NAMALWA (cell line): ENCODE measurements at regions not wholly inside any gene's neighbourhood (a gene's known extent, or its start where the extent isn't known, plus 50 kb on each side); places are given as distances from the start of the nearest gene placed in this dataset.
"Not testable (repeated sequence)": the region's sequence is repeated elsewhere in the genome, so short reads cannot be mapped to it uniquely, and the experiment has no call there.

Experiments used
- DNase-seq: peaks from one replicate; pipeline ENCODE4 v3.0.0-alpha.2; 2015; ENCODE audit warnings: low spot score

GRCh38 chrX:84858771-84859170 lies 144.9 kb upstream of the APOOL start:
- DNase-seq, result peak; percentile 6

GRCh38 chrX:84865113-84865512 lies 138.6 kb upstream of the APOOL start:
- no peak for DNase-seq

GRCh38 chrX:84870281-84870680 lies 133.4 kb upstream of the APOOL start:
- DNase-seq, result not testable (repeated sequence)

GRCh38 chrX:84872160-84872771 lies 131.4 kb upstream of the APOOL start:
- not testable (repeated sequence) for DNase-seq

- peak; percentile 59 for DNase-seq
These were observed 130.5 kb upstream of the APOOL start for GRCh38 chrX:84873176-84873575.

GRCh38 chrX:84876876-84877275 lies 126.8 kb upstream of the APOOL start:
- no peak for DNase-seq

- DNase-seq, result no peak
These were observed 109.8 kb upstream of the APOOL start for GRCh38 chrX:84893897-84894296.

- peak; percentile 24 for DNase-seq
These were observed 96.2 kb upstream of the APOOL start for GRCh38 chrX:84907324-84907968.

GRCh38 chrX:84909151-84909550 lies 94.5 kb upstream of the APOOL start:
- DNase-seq, result no peak

- no peak for DNase-seq
These were observed 79.1 kb upstream of the APOOL start for GRCh38 chrX:84924624-84925023.

GRCh38 chrX:84932814-84933213 lies 70.9 kb upstream of the APOOL start:
- DNase-seq, result no peak

- DNase-seq, result no peak
These were observed 69.6 kb upstream of the APOOL start for GRCh38 chrX:84933956-84934556.
